IPS-18c (cell line): ENCODE measurements at regions not wholly inside any gene's neighbourhood (a gene's known extent, or its start where the extent isn't known, plus 50 kb on each side); places are given as distances from the start of the nearest gene placed in this dataset.

Source experiments
- H3K4me3 ChIP-seq: 2 replicates; pipeline ENCODE4 v1.7.0; 2013; ENCODE audit warnings: low read depth, mild to moderate bottlenecking, low read length, moderate library complexity; ENCODE audit not compliant: insufficient read depth
- H3K9me3 ChIP-seq: one replicate; pipeline ENCODE4 v1.6.1; 2013; ENCODE audit warnings: mild to moderate bottlenecking, low read length, moderate library complexity; ENCODE audit not compliant: control insufficient read depth, insufficient read depth

DNA sequence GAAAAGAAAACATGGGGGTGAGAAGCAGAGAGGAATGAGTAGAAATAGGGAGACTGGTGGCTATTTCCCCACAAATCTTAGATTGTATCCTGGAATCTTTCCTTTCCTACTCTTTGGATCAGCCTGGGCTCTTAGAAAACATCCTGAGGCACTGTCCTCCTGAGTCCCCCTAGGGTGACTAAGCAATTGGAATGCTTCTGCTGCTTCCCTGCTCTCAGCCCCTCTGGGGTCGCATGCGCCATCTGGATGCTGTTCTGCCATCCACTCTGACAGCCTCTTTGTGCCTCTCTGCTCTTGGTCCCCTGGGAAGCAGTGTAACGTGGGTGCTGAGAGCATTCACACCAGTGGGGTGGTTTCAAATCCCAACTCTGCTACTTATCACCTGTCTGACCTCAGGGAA lies 443.0 kb downstream of the SIPA1L2 start:
- Histone ChIP-seq H3K4me3 (no peak overlapping the region), H3K9me3 (no peaks in the 10 kb centered on the region)

DNA sequence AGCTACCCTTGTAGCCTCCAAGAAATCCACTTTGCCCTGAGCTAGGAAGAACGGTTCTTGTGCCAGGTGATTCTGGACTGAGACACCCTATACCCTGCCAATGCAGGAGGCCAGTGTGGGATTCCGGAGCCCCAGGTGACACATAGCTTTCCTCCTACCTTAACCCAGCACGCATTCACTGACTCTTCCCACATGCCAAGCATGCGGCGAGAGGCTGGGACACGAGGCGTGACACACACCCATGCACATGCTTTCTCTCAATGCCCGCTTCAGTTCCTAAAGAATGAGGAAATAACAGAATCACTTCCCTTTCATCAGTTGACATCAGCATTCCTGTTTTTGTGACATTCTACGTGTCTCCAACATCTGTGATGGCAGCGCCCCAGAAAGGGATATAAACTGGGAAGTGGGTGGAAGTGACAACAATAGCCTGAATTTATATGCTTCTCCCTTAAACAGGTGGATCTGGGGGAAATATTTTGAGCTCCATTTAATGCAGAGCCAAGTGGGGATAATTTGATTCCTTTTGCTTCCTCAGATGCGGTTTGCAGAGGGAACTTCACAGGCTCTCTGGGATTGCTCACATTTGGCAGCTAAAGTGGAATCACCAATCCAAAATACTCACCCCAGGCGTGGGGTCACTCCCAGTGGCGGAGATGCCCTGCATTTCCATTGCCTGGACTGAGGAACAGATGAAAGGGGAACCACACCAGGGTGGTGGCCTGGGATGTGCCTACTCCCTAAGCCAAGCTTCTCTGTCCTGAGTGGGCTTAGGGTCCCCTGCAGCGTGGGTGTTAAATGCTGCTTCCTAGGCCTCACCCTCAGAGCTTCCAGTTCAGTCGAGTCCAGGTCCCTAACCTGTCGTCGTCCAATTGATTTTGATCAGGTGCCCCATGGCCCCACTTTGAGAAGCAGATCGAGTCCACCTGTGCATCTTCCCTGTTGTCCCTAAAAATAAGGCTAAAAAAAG lies 445.1 kb downstream of the SIPA1L2 start:
- Histone ChIP-seq H3K4me3 (no peak overlapping the region), H3K9me3 (no peaks in the 10 kb centered on the region)

DNA sequence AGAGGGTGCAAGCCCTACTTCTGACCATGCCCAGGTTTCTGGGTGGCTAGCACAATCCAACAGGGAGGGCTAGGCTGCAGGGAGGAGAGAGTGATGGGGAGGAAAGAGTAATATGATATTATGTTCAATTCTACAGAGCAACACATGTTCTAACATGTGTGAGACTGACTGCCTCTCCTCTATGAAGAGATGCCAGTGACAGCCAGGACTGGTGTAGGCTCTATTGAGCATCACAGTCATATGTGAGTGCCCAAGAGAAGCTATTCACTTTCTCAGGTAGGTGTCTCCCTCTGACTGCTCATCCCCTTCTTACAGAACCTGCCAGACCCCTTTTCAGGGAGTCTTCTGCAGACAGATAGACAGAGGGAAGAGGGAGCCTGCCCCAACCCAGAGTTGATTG lies 446.1 kb downstream of the SIPA1L2 start:
- no peak overlapping the region for H3K4me3 ChIP-seq
- no peaks in the 10 kb centered on the region for H3K9me3 ChIP-seq

DNA sequence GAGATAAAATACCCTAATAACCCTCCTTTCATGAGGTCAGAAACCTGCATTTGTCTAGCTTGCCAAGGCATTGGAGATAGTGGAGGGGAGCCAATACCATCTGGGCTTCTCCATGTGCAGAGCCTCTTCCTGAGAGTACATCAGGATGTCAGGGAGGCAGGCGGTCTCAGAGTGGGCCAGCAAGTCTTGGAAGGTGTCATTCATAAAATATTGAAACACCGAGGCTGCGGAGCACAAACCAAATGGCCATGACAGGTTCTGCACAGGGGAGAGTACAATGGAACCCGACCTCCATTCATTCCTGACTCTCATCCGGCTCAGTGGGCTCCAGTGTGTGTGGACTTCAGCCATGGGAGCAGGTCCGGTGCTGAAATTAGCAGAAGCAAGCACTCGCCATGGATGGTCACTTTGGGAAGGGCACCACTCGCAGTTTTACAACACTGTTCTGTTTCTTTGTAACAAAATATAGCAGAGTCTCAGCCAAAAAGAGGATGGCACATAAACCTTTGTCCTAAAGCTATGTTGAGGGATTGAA lies 446.6 kb downstream of the SIPA1L2 start:
- H3K9me3 ChIP-seq = no peaks in the 10 kb centered on the region
- no peak overlapping the region for H3K4me3 ChIP-seq

DNA sequence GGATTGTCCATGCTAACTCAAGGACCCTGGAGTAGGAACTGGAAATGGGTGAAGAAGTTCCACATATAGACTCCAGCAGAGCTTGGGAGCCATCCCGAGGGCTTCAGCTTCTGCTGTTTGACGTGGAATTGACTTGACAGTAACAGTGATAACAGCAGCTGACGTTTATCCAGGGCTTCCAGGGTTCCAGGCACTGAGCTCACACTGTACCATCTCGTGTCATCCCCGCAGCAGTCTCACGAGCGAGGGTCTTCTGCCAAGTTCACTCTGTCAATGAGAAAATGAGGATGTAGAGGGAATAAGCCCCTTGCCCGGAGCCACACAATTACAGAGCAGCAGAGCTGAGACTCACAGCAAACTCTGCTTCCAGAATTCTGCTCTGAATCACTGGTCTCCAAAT lies 447.7 kb downstream of the SIPA1L2 start:
- Histone ChIP-seq H3K4me3 (no peak overlapping the region), H3K9me3 (no peaks in the 10 kb centered on the region)

DNA sequence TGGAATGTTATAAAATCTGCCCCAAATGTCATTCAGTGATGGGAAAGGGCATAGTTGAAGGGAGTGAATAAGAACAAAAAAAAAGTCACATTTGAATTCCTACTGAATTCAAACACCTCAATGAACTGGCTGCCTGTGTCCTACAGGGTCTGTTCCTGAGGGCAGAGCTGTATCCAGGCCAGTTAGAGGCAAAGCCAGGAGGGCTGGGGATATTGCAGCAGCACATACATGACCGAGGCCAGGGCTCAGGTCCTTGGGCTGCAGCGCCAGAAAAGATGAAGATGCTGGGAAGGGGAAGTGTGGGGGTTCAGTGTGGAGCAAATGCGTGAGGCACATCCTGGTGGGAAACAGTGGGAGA lies 449.2 kb downstream of the SIPA1L2 start:
- Histone ChIP-seq H3K4me3 (no peak overlapping the region), H3K9me3 (no peaks in the 10 kb centered on the region)

DNA sequence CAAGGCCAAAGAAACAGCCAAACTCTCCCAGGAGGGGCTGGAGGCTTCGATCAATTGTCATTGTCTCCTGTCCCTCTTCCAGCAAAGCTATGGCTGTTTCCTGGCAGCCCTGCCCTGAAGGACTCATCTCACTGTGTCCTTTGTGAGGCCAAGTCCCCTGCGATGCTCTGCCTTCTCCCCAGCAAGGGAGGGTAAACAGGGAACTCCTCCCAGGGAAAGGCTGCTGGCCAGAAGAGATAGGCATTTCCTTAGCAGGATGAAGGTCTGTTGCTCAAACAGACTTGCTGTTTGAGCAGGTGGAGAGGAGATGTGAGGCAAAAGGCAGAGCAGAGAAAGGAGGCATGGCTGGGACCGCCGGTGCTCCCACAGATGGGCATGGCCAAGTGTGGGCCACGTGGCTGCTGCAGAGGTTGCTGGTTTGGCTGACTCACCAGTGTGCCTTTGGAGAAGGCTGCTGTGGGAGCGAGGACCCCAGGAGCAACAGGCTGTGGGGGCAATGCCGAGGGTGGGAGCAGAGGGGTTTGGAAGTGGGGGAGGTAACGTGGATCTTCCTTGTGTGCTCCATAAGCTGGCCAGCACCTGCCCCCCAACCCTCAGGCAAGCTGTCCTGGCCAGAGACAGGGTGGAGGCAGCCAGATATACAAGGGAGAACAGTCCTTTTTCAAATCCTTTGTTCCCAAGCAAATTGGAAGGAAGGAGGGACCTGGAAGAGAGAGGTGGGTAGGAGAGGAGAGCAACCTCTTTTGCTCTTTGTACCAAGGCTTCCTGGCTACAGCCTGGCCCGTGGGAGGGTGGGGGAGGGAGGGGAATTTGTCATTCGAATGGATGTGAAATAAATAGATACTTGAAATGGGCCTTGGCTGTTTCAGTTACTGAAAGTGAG lies 449.8 kb downstream of the SIPA1L2 start:
- no peaks in the 10 kb centered on the region for H3K9me3 ChIP-seq
- no peak overlapping the region for H3K4me3 ChIP-seq

DNA sequence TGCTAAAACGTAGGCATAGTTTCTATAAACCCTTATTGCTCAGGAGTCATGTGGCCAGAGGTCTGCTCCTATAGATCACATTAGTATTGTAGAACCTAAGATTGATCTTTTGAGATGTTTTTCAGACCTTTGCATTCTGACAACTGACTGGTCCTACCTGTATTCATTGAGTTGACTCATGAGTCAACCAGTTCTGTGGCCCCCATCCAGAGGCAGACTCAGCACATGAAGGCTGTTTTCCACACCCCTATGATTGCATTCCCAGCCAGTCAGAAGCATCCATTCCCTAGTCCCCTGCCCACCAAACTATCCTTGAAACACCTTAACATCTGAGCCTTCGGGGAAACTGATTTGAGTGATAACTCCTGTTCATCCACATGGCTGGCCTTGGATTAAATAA lies 451.7 kb downstream of the SIPA1L2 start:
- peak overlapping the region; percentile 3; the same call in 1 of the 2 replicates for H3K4me3 ChIP-seq
- no peaks in the 10 kb centered on the region for H3K9me3 ChIP-seq

DNA sequence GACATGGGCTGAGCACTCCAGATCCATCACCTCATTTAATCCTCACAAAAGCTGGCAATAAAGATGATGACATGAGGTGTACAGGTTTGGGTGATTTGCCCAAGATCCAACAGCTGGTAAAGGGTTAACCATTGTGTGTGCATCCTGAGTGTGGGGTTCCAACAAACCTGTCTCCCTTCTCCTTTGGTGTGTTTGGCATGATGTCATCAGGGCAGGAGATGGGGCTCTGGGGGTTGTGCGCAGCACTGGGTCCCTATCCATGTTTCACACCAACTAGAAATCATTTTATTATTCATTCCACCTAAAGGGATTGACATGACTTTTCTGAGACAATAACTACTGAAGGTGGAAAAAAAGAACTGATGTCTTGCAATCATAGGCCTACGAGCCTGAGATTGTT lies 452.5 kb downstream of the SIPA1L2 start:
- no peak overlapping the region for H3K4me3 ChIP-seq
- no peaks in the 10 kb centered on the region for H3K9me3 ChIP-seq

DNA sequence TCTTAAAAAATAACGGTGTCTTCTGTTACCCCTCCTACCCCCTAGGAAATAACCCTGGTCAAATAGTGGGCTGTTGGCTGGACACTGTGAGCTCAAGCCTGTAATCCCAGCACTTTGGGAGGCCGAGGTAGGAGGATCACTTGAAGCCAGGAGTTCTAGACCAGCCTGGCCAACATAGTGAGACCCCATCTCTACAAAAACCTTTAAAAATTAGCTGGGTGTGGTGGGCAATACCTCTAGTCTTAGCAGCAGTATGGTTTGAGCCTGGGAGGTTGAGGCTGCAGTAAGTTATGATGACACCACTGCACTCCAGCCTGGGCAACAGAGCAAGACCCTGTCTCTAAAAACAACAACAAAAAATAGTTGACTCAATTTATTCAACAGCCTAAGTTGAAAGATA lies 453.7 kb downstream of the SIPA1L2 start:
- no peaks in the 10 kb centered on the region for H3K9me3 ChIP-seq
- no peak overlapping the region for H3K4me3 ChIP-seq

DNA sequence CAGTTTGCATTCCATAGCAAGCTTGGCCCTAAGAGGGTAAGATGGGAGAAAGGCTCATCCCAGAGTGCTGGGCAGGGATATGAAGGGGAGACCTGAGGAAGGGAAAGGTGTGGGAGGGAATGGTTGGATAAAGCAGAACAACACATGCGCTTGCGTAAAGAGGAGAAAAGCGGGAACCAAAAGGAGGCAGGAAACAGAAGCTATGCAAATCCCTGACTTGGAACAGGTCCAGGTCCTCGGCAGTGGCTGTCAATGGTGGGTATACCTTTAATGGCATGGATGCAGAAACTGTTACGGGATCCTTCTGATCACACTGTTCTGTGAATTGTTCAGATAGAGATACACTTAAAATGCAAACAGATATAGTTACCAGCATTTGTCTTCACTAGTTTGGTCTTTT lies 455.6 kb downstream of the SIPA1L2 start:
- H3K9me3 ChIP-seq = no peaks in the 10 kb centered on the region
- no peak overlapping the region for H3K4me3 ChIP-seq

DNA sequence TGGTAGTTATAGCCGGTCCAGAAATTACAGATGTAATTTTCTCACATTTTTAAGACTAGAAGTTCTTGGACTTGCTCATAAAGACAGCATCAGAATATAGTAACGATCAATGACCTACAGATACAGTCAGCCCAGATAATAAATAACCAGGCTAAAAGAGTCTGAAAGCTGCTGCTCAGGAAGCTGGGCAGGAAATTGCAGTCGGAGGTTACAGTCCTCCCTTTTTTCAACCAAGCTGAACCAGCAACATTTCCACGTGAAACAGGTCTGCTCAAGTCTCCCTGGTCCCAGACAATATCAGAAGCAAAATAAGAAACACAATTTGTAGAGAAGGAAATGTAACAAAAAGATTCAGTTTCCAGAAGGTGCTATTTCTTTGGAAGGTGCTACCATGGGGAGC lies 457.4 kb downstream of the SIPA1L2 start:
- no peaks in the 10 kb centered on the region for H3K9me3 ChIP-seq
- no peak overlapping the region for H3K4me3 ChIP-seq

DNA sequence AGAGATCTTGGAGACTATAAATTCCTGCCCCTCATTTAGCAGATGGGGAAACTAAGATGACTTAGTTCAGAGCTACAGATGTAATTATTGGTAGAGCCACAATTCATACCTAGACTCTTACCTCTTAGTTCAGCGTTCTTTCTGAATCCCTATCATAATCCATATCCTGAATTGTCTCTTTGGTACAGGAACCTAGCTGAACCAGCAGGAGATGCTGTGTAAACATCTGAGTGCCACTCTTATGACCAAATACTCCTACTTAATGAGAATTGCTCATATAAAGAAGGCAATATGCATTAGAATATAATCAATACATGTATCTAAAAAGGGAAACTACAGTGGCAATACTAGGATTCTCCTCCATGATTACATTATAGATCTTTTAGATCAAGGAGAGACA lies 459.0 kb downstream of the SIPA1L2 start:
- Histone ChIP-seq H3K9me3 (no peaks in the 10 kb centered on the region), H3K4me3 (no peak overlapping the region)

DNA sequence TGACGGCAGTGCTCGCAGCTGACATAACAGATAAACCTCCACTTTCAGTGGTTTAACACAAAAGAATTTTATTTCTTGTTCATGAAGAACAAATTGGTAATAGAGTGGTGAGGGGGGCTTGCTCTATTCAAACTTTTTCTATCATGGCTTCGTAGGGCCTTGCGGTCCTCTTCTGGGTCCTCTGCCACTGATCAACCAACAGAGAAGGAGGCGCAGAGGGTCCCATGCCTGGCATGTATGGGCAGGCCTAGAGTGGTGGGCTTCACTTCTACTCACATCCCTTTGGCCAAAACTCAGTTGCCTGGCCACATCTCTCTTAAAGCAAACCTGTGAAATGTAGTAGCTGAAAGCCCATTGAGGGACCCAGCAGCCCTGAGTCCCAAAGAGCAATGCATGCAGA lies 460.5 kb downstream of the SIPA1L2 start:
- Histone ChIP-seq H3K9me3 (no peaks in the 10 kb centered on the region), H3K4me3 (no peak overlapping the region)

DNA sequence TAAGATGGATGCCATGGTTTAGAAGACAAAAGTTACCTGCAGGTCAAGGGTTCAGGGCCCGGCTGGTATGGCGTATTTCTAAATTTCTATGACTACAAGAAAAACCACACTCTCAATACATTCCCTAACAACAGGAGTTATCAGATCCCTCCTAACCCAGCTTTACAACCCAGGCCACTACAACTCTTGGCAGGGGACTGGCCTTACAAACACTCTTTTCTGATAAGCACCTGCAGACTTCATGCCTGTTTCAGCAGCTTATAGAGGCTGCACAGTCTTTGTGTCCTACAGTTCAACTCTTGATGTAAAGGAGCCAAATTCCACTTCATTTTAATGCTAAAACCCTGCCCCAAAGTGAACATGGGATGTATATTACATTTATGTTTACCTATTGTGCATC lies 461.4 kb downstream of the SIPA1L2 start:
- H3K4me3 ChIP-seq = no peak overlapping the region
- H3K9me3 ChIP-seq = no peaks in the 10 kb centered on the region

DNA sequence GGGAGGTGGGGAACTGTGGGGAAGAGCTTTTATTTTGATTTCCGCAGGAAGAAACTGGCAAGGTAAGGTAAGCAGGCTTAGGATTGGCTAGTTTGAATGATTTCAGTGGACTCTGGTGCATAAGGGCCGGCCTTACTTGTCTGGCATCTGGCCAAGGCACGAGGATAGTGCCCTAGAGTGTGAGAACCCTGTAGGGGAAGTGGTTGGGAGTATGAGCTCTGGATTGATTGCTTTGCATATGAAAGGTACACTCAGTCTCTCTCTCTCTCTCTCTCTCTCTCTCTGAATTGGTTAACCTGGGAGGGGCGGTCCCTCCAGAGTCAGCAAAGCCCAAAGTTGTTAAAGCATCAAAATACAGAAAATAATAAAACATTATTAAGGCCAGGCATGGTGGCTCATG lies 463.0 kb downstream of the SIPA1L2 start:
- Histone ChIP-seq H3K4me3 (no peak overlapping the region), H3K9me3 (no peaks in the 10 kb centered on the region)

DNA sequence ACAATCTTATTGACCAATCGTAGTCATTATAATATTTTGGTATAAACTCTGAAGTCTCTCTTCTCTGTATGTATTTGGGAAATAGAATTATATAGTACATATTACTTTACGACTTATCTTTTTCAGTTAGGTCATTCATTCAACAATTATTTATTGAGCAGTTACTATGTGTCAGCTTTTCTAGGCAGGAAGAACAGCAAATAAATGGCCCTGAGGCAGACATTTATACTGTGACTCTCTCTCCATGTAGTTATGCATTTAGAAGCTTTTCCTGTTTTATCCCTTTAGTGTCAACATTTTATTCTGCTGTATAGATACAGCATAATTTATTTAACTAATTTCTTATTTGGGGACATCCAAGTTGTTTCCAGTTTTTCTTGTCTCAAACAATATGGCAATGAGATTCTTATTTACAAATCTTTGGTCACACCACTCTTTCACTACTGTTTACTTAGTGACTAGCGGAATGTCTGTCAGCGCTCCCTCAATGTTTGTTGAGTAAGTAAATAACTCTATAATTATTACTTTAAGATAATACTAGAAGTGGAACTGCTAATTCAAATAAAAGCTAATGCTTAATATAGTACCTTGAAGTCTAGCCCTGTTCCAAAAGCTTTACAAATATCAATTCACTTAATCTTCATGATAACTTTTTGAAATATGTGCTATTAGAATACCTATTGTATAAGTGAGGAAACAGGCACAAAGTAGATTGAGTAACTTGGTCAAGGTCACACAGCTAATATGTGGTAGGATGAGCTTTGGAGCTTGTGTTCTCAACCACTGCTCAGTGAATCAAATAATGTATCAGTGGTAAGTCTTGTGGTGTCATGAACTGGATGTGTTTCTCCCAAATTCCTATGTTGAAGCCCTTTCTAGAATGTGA lies 465.6 kb downstream of the SIPA1L2 start:
- H3K9me3 ChIP-seq = no peaks in the 10 kb centered on the region

More for the DNA sequence above, 465.6 kb downstream of the SIPA1L2 start:
- H3K4me3 ChIP-seq = no peak overlapping the region
